HepG2 (cell line): ENCODE measurements at regions not wholly inside any gene's neighbourhood (a gene's known extent, or its start where the extent isn't known, plus 50 kb on each side); places are given as distances from the start of the nearest gene placed in this dataset.

ENCODE experiments used
- EZH2 ChIP-seq: conservative IDR thresholded peaks from 2 replicates; pipeline ENCODE4 v1.6.1; 2012; ENCODE audit warnings: mild to moderate bottlenecking, low read depth, low read length, moderate library complexity
- FOXM1 ChIP-seq: sonication (generic); formaldehyde crosslinking; IDR thresholded peaks from 2 replicates; pipeline ENCODE4 v1.5.0; 2020; ENCODE audit warnings: missing genetic modification reagents
- GABPA ChIP-seq, 2 experiments: IDR thresholded peaks; 2 replicates each; pipeline ENCODE4 v1.6.1; 2011 to 2016; ENCODE audit warnings: low read depth in 2 of 2, low read length in 1 of 2, missing biosample characterization in 1 of 2, missing genetic modification characterization in 1 of 2
- GABPB1 ChIP-seq: IDR thresholded peaks from 2 replicates; pipeline ENCODE4 v1.6.1; 2016; ENCODE audit warnings: mild to moderate bottlenecking, missing genetic modification reagents, moderate library complexity, missing compliant biosample characterization
- KMT2A ChIP-seq: sonication (generic); formaldehyde crosslinking; IDR thresholded peaks from 2 replicates; pipeline ENCODE4 v1.4.0; 2020; ENCODE audit warnings: missing genetic modification reagents
- NFKBIZ ChIP-seq: IDR thresholded peaks from 2 replicates; pipeline ENCODE4 v1.6.1; 2018; ENCODE audit warnings: missing genetic modification reagents, missing compliant biosample characterization
- POLR2A ChIP-seq, 2 experiments: IDR thresholded peaks; 2 replicates each; pipeline ENCODE4 v1.6.1; 2011; ENCODE audit warnings: low read depth in 2 of 2, low read length in 2 of 2, mild to moderate bottlenecking in 1 of 2, moderate library complexity in 1 of 2; ENCODE audit not compliant: insufficient read depth in 1 of 2
- POLR2AphosphoS2 ChIP-seq: IDR thresholded peaks from 2 replicates; pipeline ENCODE4 v1.6.1; 2011; ENCODE audit warnings: low read depth, low read length, improper control_type of control experiment
- RBFOX2 ChIP-seq: fragments of 200-400 bp; formaldehyde crosslinking; IDR thresholded peaks from 2 replicates; pipeline ENCODE4 v1.6.1; 2017; ENCODE audit warnings: low read depth, mild to moderate bottlenecking, low read length
- SMAD1 ChIP-seq: sonication (generic); formaldehyde crosslinking; IDR thresholded peaks from 2 replicates; pipeline ENCODE4 v1.4.0; 2020; ENCODE audit warnings: missing genetic modification reagents, low read depth, mild to moderate bottlenecking, borderline replicate concordance
- ZNF263 ChIP-seq: sonication (generic); formaldehyde crosslinking; IDR thresholded peaks from 2 replicates; pipeline ENCODE4 v1.4.0; 2020; ENCODE audit warnings: missing genetic modification reagents
- TF ChIP-seq, protein P1 (sequence below): sonication (generic); formaldehyde crosslinking; IDR thresholded peaks from 2 replicates; pipeline ENCODE4 v1.5.0; 2020; ENCODE audit warnings: mild to moderate bottlenecking, missing genetic modification reagents, moderate library complexity
- TF ChIP-seq, protein P2 (sequence below): sonication (generic); formaldehyde crosslinking; IDR thresholded peaks from 2 replicates; pipeline ENCODE4 v1.4.0; 2020; ENCODE audit warnings: missing genetic modification reagents, borderline replicate concordance

DNA sequence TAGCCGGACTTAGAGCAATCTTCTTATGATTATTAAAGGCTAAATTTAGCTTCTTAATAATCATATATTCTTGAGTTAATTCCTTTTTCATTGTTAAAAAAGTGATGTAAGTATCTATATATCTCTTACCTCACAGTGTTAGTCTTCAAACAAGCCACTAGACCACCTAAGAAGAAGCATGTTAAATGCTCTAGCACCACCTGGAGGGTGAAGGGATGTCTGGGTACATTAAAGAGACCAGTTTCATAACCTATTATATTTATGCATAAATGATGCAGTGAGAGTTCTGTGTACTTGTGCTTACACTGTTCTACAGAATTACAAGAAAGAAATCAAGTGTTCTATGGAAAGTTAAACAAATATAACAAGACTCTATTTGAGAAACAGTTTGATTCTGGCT lies 55.9 kb upstream of the SLCO6A1 start:
- TF ChIP-seq GABPA (IDR thresholded peaks at IDR 0.05; ENCODE audit: low read depth, low read length) (no peak), GABPA (CRISPR knock-in tag; IDR thresholded peaks at IDR 0.05; ENCODE audit: low read depth) (no peak), ZNF263 (CRISPR knock-in tag) (no peak), FOXM1 (CRISPR knock-in tag) (no peak), KMT2A (no peak), POLR2A (IDR thresholded peaks at IDR 0.05; ENCODE audit: insufficient read depth in 1 of 2, low read depth in 2 of 2, low read length in 2 of 2) (no peak), SMAD1 (CRISPR knock-in tag) (no peak), RBFOX2 (no peak), GABPB1 (CRISPR knock-in tag) (no peak), NFKBIZ (CRISPR knock-in tag) (no peak), EZH2 (no peak), POLR2AphosphoS2 (no peak)
- TF ChIP-seq, protein P1, sequence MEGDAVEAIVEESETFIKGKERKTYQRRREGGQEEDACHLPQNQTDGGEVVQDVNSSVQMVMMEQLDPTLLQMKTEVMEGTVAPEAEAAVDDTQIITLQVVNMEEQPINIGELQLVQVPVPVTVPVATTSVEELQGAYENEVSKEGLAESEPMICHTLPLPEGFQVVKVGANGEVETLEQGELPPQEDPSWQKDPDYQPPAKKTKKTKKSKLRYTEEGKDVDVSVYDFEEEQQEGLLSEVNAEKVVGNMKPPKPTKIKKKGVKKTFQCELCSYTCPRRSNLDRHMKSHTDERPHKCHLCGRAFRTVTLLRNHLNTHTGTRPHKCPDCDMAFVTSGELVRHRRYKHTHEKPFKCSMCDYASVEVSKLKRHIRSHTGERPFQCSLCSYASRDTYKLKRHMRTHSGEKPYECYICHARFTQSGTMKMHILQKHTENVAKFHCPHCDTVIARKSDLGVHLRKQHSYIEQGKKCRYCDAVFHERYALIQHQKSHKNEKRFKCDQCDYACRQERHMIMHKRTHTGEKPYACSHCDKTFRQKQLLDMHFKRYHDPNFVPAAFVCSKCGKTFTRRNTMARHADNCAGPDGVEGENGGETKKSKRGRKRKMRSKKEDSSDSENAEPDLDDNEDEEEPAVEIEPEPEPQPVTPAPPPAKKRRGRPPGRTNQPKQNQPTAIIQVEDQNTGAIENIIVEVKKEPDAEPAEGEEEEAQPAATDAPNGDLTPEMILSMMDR (CRISPR knock-in tag), result peak; percentile 28
- TF ChIP-seq, protein P2, sequence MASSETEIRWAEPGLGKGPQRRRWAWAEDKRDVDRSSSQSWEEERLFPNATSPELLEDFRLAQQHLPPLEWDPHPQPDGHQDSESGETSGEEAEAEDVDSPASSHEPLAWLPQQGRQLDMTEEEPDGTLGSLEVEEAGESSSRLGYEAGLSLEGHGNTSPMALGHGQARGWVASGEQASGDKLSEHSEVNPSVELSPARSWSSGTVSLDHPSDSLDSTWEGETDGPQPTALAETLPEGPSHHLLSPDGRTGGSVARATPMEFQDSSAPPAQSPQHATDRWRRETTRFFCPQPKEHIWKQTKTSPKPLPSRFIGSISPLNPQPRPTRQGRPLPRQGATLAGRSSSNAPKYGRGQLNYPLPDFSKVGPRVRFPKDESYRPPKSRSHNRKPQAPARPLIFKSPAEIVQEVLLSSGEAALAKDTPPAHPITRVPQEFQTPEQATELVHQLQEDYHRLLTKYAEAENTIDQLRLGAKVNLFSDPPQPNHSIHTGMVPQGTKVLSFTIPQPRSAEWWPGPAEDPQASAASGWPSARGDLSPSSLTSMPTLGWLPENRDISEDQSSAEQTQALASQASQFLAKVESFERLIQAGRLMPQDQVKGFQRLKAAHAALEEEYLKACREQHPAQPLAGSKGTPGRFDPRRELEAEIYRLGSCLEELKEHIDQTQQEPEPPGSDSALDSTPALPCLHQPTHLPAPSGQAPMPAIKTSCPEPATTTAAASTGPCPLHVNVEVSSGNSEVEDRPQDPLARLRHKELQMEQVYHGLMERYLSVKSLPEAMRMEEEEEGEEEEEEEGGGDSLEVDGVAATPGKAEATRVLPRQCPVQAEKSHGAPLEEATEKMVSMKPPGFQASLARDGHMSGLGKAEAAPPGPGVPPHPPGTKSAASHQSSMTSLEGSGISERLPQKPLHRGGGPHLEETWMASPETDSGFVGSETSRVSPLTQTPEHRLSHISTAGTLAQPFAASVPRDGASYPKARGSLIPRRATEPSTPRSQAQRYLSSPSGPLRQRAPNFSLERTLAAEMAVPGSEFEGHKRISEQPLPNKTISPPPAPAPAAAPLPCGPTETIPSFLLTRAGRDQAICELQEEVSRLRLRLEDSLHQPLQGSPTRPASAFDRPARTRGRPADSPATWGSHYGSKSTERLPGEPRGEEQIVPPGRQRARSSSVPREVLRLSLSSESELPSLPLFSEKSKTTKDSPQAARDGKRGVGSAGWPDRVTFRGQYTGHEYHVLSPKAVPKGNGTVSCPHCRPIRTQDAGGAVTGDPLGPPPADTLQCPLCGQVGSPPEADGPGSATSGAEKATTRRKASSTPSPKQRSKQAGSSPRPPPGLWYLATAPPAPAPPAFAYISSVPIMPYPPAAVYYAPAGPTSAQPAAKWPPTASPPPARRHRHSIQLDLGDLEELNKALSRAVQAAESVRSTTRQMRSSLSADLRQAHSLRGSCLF (CRISPR knock-in tag), result no peak
